HG03039 (cell line): ENCODE measurements at regions not wholly inside any gene's neighbourhood (a gene's known extent, or its start where the extent isn't known, plus 50 kb on each side); places are given as distances from the start of the nearest gene placed in this dataset.
A peak's percentile ranks its signal among the peaks of the same experiment; 100 is the strongest.
"Not testable (repeated sequence)": the region's sequence is repeated elsewhere in the genome, so short reads cannot be mapped to it uniquely, and the experiment has no call there.

Experiments
- ATAC-seq: cut with Tn5 transposase; IDR thresholded peaks from one replicate; pipeline ENCODE4 v1.9.1; 2021; ENCODE audit warnings: mild to moderate bottlenecking, moderate library complexity; ENCODE audit not compliant: unreplicated experiment

GRCh38 chr2:54065411-54065810 lies 50.0 kb upstream of the ACYP2 start:
- ATAC-seq: no peak

DNA sequence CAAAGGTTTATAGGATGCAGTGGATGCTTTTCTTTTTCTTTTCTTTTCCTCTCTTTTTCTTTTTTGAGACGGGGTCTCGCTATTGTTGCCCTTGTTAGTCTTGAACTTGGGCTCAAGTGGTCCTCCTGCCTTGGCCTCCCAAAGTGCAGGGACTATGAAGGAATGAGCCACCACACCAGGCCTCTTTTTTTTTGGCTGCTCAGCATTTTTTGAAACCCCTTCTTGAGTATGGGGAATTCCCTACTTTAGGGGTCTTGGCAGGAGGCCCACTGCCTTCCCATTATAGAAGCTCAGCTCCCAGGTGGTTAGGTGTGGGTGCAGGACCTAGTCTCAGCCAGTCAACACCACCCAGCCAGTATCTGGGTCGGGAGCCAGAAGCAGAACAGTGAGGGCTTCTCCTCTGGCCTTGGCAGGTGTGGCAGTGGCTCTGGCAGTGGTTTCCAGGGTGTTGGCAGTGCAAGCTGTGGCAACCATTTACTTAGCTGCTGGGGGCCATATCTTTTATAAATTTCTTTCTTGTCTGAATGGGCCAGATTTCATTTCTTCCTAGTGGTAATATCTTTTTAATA lies 51.4 kb upstream of the ACYP2 start:
- no peak for ATAC-seq

DNA sequence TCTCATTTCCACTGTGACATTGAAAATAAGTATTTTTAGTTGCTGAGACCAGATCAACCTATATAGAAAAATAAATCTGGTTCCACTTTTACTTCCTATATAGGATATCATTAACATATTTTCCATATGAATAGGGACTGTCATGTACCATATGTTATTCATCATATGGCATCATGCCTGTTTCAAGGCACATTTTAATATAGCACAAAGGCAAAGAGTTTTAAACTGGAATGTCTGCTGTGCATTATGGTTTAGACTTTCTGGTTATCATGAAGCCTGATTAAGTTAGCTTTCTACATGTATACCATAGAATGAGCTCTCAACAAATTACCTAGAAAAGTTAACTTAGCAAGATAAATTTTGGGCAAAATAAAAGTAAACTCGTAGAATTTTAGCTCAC lies 53.0 kb upstream of the ACYP2 start:
- ATAC-seq: no peak

GRCh38 chr2:54061272-54061671 lies 54.1 kb upstream of the ACYP2 start:
- ATAC-seq: no peak

- ATAC-seq: no peak
Observed at GRCh38 chr2:54059986-54060385, 55.4 kb upstream of the ACYP2 start.

GRCh38 chr2:54059504-54059903 lies 55.9 kb upstream of the ACYP2 start:
- no peak for ATAC-seq

- no peak for ATAC-seq
Observed at GRCh38 chr2:54058449-54058848, 57.0 kb upstream of the ACYP2 start.

DNA sequence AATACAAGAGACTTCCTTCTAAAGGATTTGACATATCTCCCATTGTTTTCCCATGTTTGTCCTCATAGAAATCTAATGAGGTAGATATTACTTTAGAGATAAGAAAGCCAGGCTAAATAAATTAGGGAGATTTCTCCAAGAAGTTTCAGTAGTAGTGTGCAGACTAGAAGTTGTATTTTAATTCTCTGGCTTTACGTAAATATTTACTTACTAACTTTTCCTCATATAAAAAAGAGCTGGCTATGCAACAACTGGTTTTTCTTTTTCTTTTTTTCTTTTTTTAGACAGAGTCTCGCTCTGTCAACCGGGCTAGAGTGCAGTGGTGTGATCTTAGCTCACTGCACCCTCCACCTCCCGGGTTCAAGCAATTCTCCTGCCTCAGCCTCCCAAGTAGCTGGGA lies 60.6 kb upstream of the ACYP2 start:
- no peak for ATAC-seq

DNA sequence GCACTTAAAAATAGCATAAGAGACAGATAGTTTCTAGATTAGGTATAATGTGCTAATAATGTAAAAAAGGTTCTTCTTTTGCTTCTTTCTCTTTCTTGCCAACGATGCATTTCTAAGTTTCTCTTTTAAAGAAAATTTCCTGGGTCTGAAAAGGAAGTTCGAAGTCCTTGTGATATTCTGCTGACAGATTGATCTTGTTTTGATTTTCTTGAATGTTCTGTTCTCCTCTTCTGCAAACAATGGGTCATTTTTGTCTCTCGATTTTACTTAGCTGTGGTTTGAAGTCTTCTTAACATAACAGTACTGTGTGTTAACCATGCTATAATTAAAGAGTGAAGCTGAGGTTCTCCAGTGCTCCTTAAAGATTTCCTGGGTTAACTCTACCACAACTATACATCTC lies 61.1 kb upstream of the ACYP2 start:
- peak; percentile 82 for ATAC-seq

- peak; percentile 28 for ATAC-seq
Observed at GRCh38 chr2:54053830-54054229, 61.6 kb upstream of the ACYP2 start.

- ATAC-seq: no peak
Observed at GRCh38 chr2:54052825-54053718, 62.3 kb upstream of the ACYP2 start.

DNA sequence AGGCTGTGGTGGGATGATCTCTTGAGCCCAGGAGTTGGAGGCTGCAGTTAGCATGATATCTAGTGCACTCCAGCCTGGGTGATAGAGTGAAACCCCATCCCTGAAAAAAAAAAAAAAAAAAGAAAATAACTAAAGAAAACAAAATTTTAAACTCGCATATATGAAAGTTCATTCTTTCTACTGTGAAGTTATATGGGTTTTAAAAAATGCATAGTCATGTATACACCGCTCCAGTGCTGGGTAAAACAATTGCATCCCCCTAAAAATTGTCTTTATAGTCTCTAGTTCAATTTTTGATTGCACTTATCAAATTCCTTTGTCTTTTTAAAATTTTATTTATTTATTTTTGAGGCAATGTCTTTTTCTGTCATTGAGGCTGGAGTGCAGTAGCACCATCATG lies 65.0 kb upstream of the ACYP2 start:
- no peak for ATAC-seq

GRCh38 chr2:54049365-54049764 lies 66.0 kb upstream of the ACYP2 start:
- ATAC-seq: no peak

DNA sequence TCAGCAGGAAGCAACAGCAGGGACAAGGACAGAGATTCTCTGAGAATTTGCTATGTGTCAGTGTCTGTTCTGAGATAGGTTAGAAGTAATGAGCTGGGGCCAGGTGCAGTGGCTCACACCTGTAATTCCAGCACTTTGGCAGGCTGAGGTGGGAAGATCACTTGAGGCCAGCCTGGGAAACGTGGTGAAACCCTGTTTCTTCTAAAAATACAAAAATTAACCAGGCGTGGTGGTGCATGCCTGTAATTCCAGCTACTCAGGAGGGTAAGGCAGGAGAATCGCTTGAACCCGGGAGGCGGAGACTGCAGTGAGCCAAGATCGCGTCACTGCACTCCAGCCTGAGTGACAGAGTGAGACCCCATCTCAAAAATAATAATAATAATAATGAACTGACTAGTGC lies 66.5 kb upstream of the ACYP2 start:
- ATAC-seq: not testable (repeated sequence)

DNA sequence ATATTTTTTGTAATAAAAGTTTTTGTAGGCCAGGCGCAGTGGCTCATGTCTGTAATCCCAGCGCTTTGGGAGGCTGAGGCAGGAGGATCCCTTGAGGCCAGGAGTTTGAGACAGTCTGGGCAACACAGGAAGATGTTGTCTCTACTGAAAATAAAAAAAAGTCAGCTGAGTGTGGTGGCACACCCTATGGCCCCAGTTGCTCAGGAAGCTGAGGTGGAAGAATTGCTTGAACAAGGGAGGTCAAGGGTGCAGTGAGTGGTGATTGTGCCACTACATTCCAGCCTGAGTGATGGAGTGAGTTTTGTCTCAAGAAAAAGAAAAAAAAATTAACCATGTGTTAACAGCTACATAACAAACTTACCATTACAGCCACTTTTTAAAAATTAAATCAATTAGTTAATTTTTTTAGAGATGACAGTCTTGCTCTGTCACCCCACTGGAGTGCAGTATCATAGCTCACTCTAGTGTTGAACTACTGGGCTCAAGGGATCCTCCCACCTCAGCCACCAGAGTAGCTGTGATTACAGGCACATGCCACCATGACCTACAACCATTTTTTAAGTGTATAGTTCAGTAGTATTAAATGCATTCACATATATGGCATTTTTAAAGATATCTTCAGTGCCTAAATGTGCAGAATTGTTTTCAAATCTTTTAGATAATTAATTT lies 67.2 kb upstream of the ACYP2 start:
- no peak for ATAC-seq

DNA sequence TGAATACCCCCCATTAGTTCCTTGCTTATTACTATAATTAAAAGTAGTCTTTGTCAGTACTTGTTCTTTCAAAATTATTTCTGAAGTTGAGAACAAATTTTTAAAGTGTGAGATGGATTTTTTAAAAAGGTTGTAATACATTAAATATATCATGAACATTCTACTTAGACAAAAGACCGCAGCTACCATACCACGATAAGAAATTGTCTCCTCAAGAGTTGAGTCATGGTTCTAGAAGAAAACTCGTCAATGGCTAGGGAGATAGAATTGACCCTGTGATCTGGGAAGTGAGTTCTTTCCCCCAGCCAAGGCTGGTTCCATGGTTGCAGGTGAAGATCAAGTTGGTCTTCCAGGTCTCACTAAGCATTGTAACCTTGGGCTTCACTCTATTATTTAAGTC lies 67.8 kb upstream of the ACYP2 start:
- no peak for ATAC-seq

- no peak for ATAC-seq
Observed at GRCh38 chr2:54047091-54047490, 68.3 kb upstream of the ACYP2 start.

- ATAC-seq: no peak
Observed at GRCh38 chr2:54042897-54043620, 72.3 kb upstream of the PSME4 start.

- no peak for ATAC-seq
Observed at GRCh38 chr2:54042341-54042740, 71.5 kb upstream of the PSME4 start.

- no peak for ATAC-seq
Observed at GRCh38 chr2:54041135-54041534, 70.3 kb upstream of the PSME4 start.

GRCh38 chr2:54040685-54041084 lies 69.9 kb upstream of the PSME4 start:
- ATAC-seq: no peak
